ENCODE measurements at regions not wholly inside any gene's neighbourhood (a gene's known extent, or its start where the extent isn't known, plus 50 kb on each side); places are given as distances from the start of the nearest gene placed in this dataset.

DNA sequence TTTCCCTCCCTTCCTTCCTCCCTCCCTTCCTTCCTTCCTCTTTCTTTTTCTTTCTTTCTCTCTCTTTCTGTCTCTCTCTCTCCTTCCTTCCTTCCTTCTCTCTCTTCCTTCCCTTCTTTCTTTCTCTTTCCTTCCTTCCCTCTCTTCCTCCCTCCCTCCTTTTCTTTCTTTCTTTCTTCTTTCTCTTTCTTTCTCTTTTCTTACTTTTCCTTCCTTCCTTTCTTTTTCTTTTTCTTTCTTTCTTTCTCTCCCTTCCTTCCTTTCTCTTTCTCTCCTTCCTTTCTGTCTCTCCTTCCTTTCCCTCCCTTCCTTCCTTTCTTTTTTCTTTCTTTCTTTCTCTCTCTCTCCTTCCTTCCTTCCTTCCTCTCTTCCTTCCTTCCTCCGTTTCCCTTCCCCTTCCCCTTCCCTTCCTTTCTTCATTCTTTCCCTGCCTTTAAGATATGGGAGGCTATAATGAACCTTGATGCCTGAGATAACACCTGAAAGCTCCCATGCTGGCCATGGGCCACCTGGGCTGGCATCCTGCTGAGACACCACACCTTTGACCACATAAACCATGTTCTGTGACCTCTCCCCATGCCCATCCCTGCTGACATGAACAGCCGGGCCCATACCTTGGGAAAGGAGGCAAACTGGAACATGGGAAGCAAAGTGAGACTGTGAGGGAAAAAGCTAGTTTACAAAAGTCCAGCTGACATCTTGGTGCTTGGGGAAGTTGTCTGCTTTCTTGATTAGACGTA, 197.8 kb upstream of the ZNF618 start:
- Histone ChIP-seq H3K9me2 (ENCODE audit: insufficient read depth, low read length) (no peaks in the 10 kb centered on the region), H3K79me2 (replicated peaks; ENCODE audit: insufficient read depth, low read length) (no peaks in the 10 kb centered on the region), H3K9me3 (ENCODE audit: low read length) (no peaks in the 10 kb centered on the region), H3K9ac (ENCODE audit: low read length) (no peak overlapping the region), H3K27ac (ENCODE audit: low read length) (no peak overlapping the region), H2AFZ (ENCODE audit: low read depth, low read length) (no peak overlapping the region), H3F3A (ENCODE audit: insufficient read depth, low read length, poor library complexity, severe bottlenecking) (no peaks in the 10 kb centered on the region), H4K20me1 (ENCODE audit: insufficient read depth) (no peaks in the 10 kb centered on the region), H3K36me3 (ENCODE audit: insufficient read depth, low read length) (no peaks in the 10 kb centered on the region), H3K4me3 (ENCODE audit: low read length) (no peak overlapping the region), H3K4me2 (ENCODE audit: low read length) (no peak overlapping the region), H3K27me3 (ENCODE audit: insufficient read depth, low read depth, low read length) (no peaks in the 10 kb centered on the region)
- TF ChIP-seq, protein P1, sequence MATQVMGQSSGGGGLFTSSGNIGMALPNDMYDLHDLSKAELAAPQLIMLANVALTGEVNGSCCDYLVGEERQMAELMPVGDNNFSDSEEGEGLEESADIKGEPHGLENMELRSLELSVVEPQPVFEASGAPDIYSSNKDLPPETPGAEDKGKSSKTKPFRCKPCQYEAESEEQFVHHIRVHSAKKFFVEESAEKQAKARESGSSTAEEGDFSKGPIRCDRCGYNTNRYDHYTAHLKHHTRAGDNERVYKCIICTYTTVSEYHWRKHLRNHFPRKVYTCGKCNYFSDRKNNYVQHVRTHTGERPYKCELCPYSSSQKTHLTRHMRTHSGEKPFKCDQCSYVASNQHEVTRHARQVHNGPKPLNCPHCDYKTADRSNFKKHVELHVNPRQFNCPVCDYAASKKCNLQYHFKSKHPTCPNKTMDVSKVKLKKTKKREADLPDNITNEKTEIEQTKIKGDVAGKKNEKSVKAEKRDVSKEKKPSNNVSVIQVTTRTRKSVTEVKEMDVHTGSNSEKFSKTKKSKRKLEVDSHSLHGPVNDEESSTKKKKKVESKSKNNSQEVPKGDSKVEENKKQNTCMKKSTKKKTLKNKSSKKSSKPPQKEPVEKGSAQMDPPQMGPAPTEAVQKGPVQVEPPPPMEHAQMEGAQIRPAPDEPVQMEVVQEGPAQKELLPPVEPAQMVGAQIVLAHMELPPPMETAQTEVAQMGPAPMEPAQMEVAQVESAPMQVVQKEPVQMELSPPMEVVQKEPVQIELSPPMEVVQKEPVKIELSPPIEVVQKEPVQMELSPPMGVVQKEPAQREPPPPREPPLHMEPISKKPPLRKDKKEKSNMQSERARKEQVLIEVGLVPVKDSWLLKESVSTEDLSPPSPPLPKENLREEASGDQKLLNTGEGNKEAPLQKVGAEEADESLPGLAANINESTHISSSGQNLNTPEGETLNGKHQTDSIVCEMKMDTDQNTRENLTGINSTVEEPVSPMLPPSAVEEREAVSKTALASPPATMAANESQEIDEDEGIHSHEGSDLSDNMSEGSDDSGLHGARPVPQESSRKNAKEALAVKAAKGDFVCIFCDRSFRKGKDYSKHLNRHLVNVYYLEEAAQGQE (IDR thresholded peaks at IDR 0.05; ENCODE audit: borderline replicate concordance) = no peak
- TF ChIP-seq SMC3 (conservative IDR thresholded peaks at IDR 0.05; ENCODE audit: poor library complexity) (no peak), POLR2AphosphoS5 (IDR thresholded peaks at IDR 0.05) (no peak)
- TF ChIP-seq, protein P2, sequence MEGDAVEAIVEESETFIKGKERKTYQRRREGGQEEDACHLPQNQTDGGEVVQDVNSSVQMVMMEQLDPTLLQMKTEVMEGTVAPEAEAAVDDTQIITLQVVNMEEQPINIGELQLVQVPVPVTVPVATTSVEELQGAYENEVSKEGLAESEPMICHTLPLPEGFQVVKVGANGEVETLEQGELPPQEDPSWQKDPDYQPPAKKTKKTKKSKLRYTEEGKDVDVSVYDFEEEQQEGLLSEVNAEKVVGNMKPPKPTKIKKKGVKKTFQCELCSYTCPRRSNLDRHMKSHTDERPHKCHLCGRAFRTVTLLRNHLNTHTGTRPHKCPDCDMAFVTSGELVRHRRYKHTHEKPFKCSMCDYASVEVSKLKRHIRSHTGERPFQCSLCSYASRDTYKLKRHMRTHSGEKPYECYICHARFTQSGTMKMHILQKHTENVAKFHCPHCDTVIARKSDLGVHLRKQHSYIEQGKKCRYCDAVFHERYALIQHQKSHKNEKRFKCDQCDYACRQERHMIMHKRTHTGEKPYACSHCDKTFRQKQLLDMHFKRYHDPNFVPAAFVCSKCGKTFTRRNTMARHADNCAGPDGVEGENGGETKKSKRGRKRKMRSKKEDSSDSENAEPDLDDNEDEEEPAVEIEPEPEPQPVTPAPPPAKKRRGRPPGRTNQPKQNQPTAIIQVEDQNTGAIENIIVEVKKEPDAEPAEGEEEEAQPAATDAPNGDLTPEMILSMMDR (IDR thresholded peaks at IDR 0.05; ENCODE audit: poor library complexity, severe bottlenecking) = no peak

DNA sequence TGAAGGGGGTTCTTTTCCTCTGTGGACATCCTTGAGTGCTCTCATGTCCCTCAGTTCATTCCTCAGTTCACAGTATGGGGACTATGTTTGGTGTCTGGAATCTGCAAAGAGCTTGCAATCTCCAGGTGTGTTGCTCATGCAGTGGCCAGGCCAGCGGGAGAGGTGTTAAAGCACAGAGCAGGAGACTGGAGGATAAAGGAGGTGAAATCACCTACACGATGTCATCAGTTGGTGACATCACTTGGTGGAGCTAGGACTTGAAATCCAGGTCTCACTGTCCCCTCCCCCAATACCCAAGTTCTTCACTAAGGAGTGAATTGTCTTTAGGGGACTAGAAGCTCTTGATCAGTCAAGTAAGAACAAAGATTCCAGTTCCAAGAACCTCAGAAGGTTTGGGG, 197.3 kb upstream of the ZNF618 start:
- no peaks in the 10 kb centered on the region for H3K9me2 ChIP-seq (ENCODE audit: insufficient read depth, low read length)
- no peak overlapping the region for H3K27ac ChIP-seq (ENCODE audit: low read length)
- H3K4me3 ChIP-seq (ENCODE audit: low read length) = no peak overlapping the region
- H4K20me1 ChIP-seq (ENCODE audit: insufficient read depth) = no peaks in the 10 kb centered on the region
- no peak overlapping the region for H2AFZ ChIP-seq (ENCODE audit: low read depth, low read length)
- H3K27me3 ChIP-seq (ENCODE audit: insufficient read depth, low read depth, low read length) = no peaks in the 10 kb centered on the region
- no peaks in the 10 kb centered on the region for H3K36me3 ChIP-seq (ENCODE audit: insufficient read depth, low read length)
- H3K4me2 ChIP-seq (ENCODE audit: low read length) = no peak overlapping the region
- H3K79me2 ChIP-seq (replicated peaks; ENCODE audit: insufficient read depth, low read length) = no peaks in the 10 kb centered on the region
- no peaks in the 10 kb centered on the region for H3F3A ChIP-seq (ENCODE audit: insufficient read depth, low read length, poor library complexity, severe bottlenecking)
- TF ChIP-seq MXI1 (conservative IDR thresholded peaks at IDR 0.05; ENCODE audit: poor library complexity, severe bottlenecking) (no peak), RAD21 (conservative IDR thresholded peaks at IDR 0.05) (no peak), POLR2AphosphoS5 (IDR thresholded peaks at IDR 0.05) (no peak)
- TF ChIP-seq, protein P1 (IDR thresholded peaks at IDR 0.05; ENCODE audit: borderline replicate concordance) = no peak
- H3K9ac ChIP-seq (ENCODE audit: low read length) = no peak overlapping the region
- H3K9me3 ChIP-seq (ENCODE audit: low read length) = no peaks in the 10 kb centered on the region

All from neural cell (in vitro differentiated cells).